ENCODE measurements at regions not wholly inside any gene's neighbourhood (a gene's known extent, or its start where the extent isn't known, plus 50 kb on each side); places are given as distances from the start of the nearest gene placed in this dataset.

DNA sequence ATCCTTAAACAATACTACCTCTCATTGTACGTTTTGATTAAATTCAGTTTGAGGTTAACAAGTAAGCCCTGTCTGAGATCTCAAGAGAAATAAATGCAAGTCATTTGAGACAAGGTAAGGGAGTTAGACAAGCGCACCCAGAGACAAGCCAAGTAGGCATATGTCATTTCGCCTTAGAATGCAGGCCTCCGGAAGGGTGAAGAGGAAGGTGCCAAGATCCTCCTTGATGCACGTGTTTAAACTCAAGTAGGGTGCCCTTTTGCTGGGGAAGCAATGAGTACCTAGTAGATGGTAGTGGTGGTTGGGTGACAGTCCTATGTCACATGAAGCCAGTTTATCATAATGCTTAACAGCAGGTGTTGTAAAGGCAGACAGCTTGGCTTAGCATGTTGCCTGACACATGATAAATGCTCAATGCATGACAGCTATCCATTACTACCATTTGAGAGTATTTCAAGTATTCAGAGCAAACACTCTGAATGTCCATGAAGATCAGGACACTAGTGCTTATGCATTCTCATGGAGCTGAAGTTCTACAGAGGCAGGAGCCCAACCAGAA lies 415.9 kb downstream of the TMEM135 start (continued):
- TF ChIP-seq, protein P1, sequence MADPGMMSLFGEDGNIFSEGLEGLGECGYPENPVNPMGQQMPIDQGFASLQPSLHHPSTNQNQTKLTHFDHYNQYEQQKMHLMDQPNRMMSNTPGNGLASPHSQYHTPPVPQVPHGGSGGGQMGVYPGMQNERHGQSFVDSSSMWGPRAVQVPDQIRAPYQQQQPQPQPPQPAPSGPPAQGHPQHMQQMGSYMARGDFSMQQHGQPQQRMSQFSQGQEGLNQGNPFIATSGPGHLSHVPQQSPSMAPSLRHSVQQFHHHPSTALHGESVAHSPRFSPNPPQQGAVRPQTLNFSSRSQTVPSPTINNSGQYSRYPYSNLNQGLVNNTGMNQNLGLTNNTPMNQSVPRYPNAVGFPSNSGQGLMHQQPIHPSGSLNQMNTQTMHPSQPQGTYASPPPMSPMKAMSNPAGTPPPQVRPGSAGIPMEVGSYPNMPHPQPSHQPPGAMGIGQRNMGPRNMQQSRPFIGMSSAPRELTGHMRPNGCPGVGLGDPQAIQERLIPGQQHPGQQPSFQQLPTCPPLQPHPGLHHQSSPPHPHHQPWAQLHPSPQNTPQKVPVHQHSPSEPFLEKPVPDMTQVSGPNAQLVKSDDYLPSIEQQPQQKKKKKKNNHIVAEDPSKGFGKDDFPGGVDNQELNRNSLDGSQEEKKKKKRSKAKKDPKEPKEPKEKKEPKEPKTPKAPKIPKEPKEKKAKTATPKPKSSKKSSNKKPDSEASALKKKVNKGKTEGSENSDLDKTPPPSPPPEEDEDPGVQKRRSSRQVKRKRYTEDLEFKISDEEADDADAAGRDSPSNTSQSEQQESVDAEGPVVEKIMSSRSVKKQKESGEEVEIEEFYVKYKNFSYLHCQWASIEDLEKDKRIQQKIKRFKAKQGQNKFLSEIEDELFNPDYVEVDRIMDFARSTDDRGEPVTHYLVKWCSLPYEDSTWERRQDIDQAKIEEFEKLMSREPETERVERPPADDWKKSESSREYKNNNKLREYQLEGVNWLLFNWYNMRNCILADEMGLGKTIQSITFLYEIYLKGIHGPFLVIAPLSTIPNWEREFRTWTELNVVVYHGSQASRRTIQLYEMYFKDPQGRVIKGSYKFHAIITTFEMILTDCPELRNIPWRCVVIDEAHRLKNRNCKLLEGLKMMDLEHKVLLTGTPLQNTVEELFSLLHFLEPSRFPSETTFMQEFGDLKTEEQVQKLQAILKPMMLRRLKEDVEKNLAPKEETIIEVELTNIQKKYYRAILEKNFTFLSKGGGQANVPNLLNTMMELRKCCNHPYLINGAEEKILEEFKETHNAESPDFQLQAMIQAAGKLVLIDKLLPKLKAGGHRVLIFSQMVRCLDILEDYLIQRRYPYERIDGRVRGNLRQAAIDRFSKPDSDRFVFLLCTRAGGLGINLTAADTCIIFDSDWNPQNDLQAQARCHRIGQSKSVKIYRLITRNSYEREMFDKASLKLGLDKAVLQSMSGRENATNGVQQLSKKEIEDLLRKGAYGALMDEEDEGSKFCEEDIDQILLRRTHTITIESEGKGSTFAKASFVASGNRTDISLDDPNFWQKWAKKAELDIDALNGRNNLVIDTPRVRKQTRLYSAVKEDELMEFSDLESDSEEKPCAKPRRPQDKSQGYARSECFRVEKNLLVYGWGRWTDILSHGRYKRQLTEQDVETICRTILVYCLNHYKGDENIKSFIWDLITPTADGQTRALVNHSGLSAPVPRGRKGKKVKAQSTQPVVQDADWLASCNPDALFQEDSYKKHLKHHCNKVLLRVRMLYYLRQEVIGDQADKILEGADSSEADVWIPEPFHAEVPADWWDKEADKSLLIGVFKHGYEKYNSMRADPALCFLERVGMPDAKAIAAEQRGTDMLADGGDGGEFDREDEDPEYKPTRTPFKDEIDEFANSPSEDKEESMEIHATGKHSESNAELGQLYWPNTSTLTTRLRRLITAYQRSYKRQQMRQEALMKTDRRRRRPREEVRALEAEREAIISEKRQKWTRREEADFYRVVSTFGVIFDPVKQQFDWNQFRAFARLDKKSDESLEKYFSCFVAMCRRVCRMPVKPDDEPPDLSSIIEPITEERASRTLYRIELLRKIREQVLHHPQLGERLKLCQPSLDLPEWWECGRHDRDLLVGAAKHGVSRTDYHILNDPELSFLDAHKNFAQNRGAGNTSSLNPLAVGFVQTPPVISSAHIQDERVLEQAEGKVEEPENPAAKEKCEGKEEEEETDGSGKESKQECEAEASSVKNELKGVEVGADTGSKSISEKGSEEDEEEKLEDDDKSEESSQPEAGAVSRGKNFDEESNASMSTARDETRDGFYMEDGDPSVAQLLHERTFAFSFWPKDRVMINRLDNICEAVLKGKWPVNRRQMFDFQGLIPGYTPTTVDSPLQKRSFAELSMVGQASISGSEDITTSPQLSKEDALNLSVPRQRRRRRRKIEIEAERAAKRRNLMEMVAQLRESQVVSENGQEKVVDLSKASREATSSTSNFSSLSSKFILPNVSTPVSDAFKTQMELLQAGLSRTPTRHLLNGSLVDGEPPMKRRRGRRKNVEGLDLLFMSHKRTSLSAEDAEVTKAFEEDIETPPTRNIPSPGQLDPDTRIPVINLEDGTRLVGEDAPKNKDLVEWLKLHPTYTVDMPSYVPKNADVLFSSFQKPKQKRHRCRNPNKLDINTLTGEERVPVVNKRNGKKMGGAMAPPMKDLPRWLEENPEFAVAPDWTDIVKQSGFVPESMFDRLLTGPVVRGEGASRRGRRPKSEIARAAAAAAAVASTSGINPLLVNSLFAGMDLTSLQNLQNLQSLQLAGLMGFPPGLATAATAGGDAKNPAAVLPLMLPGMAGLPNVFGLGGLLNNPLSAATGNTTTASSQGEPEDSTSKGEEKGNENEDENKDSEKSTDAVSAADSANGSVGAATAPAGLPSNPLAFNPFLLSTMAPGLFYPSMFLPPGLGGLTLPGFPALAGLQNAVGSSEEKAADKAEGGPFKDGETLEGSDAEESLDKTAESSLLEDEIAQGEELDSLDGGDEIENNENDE (IDR thresholded peaks at IDR 0.05; ENCODE audit: insufficient replicate concordance, low read length): no peak
